NB4 (cell line): ENCODE measurements at regions not wholly inside any gene's neighbourhood (a gene's known extent, or its start where the extent isn't known, plus 50 kb on each side); places are given as distances from the start of the nearest gene placed in this dataset.

ENCODE experiments used
- CTCF ChIP-seq: IDR thresholded peaks from one replicate; pipeline ENCODE4 v1.5.1; 2012; ENCODE audit warnings: low read depth, low read length
- MAX ChIP-seq: IDR thresholded peaks from 2 replicates; pipeline ENCODE4 v1.6.1; 2011; ENCODE audit warnings: low read depth, low read length
- POLR2A ChIP-seq: IDR thresholded peaks from 2 replicates; pipeline ENCODE4 v1.6.1; 2011; ENCODE audit warnings: mild to moderate bottlenecking; ENCODE audit not compliant: insufficient read length; ENCODE audit errors: extremely low read depth

GRCh38 chr5:14062178-14062577, 81.0 kb upstream of the TRIO start:
- TF ChIP-seq CTCF (no peak), POLR2A (no peak), MAX (no peak)
